ENCODE measurements at regions not wholly inside any gene's neighbourhood (a gene's known extent, or its start where the extent isn't known, plus 50 kb on each side); places are given as distances from the start of the nearest gene placed in this dataset.

- TF ChIP-seq CTCF (conservative IDR thresholded peaks at IDR 0.05; ENCODE audit: low read depth, low read length), result no peak
- TF ChIP-seq EZH2 (IDR thresholded peaks at IDR 0.05; ENCODE audit: low read length, unreplicated experiment), result no peak
- TF ChIP-seq EZH2phosphoT487 (IDR thresholded peaks at IDR 0.05; ENCODE audit: borderline replicate concordance, low read length), result no peak
These were observed 2047.4 kb downstream of the TP53TG3F start for GRCh38 chr16:35506898-35507194.

Measured in PC-3 (cell line).